Spleen (tissue), 11 donors: ENCODE measurements at regions not wholly inside any gene's neighbourhood (a gene's known extent, or its start where the extent isn't known, plus 50 kb on each side); places are given as distances from the start of the nearest gene placed in this dataset.

Experiments
- DNase-seq: peaks from one replicate; pipeline ENCODE4 v3.0.0-alpha.2; 2020
- H3K27ac ChIP-seq, 8 donors: fragments of 200-600 bp; sonication (generic) in 7 of 8; 1 replicate in 4 of 8; 2 replicates in 4 of 8; pipeline versions ENCODE4 v1.5.0 to v1.8.0; 2016 to 2021; ENCODE audit warnings: inconsistent platforms in 4 of 8, mild to moderate bottlenecking in 4 of 8, moderate library complexity in 1 of 8
- H3K27me3 ChIP-seq, 7 donors: fragments of 200-600 bp; sonication (generic) in 6 of 7; replicated peaks in 1 of 7; 1 replicate in 4 of 7; 2 replicates in 3 of 7; pipeline versions ENCODE4 v1.5.0 to v1.8.0; 2016 to 2021; ENCODE audit warnings: inconsistent platforms in 3 of 7, mild to moderate bottlenecking in 1 of 7
- H3K36me3 ChIP-seq, 6 donors: fragments of 200-600 bp; sonication (generic) in 5 of 6; 1 replicate in 4 of 6; 2 replicates in 2 of 6; pipeline versions ENCODE4 v1.5.0 to v1.8.0; 2016 to 2021; ENCODE audit warnings: inconsistent platforms in 2 of 6
- H3K4me1 ChIP-seq, 6 donors: fragments of 200-600 bp; sonication (generic) in 5 of 6; 1 replicate in 3 of 6; 2 replicates in 3 of 6; pipeline versions ENCODE4 v1.5.0 to v1.8.0; 2016 to 2021; ENCODE audit warnings: inconsistent platforms in 3 of 6
- H3K4me3 ChIP-seq, 8 donors: fragments of 200-600 bp; sonication (generic) in 7 of 8; 1 replicate in 4 of 8; 2 replicates in 4 of 8; pipeline versions ENCODE4 v1.5.0 to v1.8.0; 2016 to 2021; ENCODE audit warnings: inconsistent platforms in 4 of 8, mild to moderate bottlenecking in 4 of 8, moderate library complexity in 2 of 8
- H3K9me3 ChIP-seq, 8 donors: fragments of 200-600 bp; sonication (generic) in 7 of 8; 1 replicate in 4 of 8; 2 replicates in 4 of 8; pipeline versions ENCODE4 v1.5.0 to v1.8.0; 2016 to 2021; ENCODE audit warnings: inconsistent platforms in 4 of 8
- POLR2A ChIP-seq, 3 donors: fragments of 450-650 bp; IDR thresholded peaks; one replicate each; pipeline ENCODE4 v1.5.1; 2017; ENCODE audit warnings: antibody characterized with exemption in 3 of 3, mild to moderate bottlenecking in 1 of 3
- POLR2AphosphoS5 ChIP-seq, 3 donors: sonication (generic); formaldehyde crosslinking; IDR thresholded peaks; one replicate each; pipeline ENCODE4 v1.5.1; 2017; ENCODE audit warnings: antibody characterized with exemption in 3 of 3
- WGBS, 5 donors: extraction: QIAGEN DNeasy Blood & Tissue Kit in 3 of 5; methylation state at CpG; one replicate each; pipeline versions ENCODE4 v1.1.5 to v1.1.7; 2013 to 2018; 5-methylcytosine and 5-hydroxymethylcytosine counted together
- intact Hi-C: fragments of 100-400 bp; cut with DNase I; formaldehyde crosslinking; loops from one replicate; pipeline ENCODE4 v1.15.0; 2023; ENCODE audit warnings: low total_unique reads
- TF ChIP-seq, protein P1 (sequence below), 11 experiments: fragments of 200-600 bp in 7 of 11; fragments of 450-650 bp in 4 of 11; sonication (generic) in 4 of 11; IDR thresholded peaks in 8 of 11; conservative IDR thresholded peaks in 3 of 11; 1 replicate in 7 of 11; 2 replicates in 4 of 11; pipeline versions ENCODE4 v1.4.0 to v1.8.0; 2016 to 2021; ENCODE audit warnings: antibody characterized with exemption in 11 of 11, inconsistent platforms in 4 of 11, mild to moderate bottlenecking in 1 of 11
- donor health status: healthy with polysubstance abuse.
- donor health status: DM: no; HTN: no; CAD: no; lungs with moderate emphysema.
- donor health status: DM: no; HTN: no; CAD: no.
- donor health status: Bipolar disorder and iron deficiency.
- donor health status: healthy.
- donor health status: DM: no; HTN: no; CAD: no.
- donor health status: DM: yes; HTN: yes; CAD: no.

DNA sequence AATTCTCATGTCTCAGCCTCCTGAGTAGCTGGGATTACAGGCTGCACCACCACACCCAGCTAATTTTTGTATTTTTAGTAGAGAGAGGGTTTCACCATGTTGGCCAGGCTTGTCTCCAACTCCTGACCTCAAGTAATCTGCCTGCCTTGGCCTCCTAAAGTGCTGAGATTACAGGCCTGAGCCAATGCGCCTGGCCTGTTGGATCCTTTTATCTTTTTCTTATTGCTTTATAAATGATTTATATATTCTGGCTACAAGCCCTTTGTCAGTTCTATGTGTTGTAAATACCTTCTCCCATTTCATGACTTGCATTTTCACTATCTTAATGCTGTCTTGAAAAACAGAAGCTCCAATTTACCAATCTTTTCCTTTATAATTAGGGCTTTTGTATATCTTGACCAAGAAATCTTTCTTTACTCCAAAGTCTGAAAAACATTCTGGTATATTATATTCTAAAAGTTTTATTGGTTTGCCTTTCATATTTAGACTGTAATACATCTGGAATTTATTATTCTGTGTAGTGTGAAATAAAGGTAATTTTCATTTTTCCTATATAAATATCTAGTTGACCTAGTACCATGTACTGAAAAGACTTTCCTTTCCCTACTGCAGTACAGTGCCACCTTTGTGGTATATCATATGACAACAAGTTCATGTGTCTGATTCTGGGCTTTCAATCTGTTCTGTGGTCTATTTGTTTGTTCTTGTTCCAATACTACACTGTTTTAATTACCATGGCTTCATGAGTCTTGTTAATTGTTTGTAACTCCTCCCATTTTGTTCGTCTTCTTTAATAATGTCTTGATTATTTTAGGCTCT is 52.9 kb upstream of the RNU6-1 start:
- DNase-seq = no peak
- TF ChIP-seq POLR2AphosphoS5 (IDR thresholded peaks at IDR 0.05) (no peak), POLR2A (IDR thresholded peaks at IDR 0.05) (no peak)
- TF ChIP-seq, protein P1, sequence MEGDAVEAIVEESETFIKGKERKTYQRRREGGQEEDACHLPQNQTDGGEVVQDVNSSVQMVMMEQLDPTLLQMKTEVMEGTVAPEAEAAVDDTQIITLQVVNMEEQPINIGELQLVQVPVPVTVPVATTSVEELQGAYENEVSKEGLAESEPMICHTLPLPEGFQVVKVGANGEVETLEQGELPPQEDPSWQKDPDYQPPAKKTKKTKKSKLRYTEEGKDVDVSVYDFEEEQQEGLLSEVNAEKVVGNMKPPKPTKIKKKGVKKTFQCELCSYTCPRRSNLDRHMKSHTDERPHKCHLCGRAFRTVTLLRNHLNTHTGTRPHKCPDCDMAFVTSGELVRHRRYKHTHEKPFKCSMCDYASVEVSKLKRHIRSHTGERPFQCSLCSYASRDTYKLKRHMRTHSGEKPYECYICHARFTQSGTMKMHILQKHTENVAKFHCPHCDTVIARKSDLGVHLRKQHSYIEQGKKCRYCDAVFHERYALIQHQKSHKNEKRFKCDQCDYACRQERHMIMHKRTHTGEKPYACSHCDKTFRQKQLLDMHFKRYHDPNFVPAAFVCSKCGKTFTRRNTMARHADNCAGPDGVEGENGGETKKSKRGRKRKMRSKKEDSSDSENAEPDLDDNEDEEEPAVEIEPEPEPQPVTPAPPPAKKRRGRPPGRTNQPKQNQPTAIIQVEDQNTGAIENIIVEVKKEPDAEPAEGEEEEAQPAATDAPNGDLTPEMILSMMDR (IDR thresholded peaks at IDR 0.05 in 8 of 11, conservative IDR thresholded peaks at IDR 0.05 in 3 of 11) = no peak
- no peak overlapping the region for H3K4me3 ChIP-seq
- H3K9me3 ChIP-seq = peaks cover 0 to 24% (median 9%) of the 10 kb centered on the region in 8 donors
- intact Hi-C loops = no loop called here
- no peak overlapping the region for H3K27ac ChIP-seq
- H3K36me3 ChIP-seq = no peaks in the 10 kb centered on the region
- no peaks in the 10 kb centered on the region for H3K27me3 ChIP-seq
- no peaks in the 10 kb centered on the region for H3K4me1 ChIP-seq
- 71 to 79% (median 73%) methylated on average over 2 of the region's 2 CpGs for WGBS, 5 donors

DNA sequence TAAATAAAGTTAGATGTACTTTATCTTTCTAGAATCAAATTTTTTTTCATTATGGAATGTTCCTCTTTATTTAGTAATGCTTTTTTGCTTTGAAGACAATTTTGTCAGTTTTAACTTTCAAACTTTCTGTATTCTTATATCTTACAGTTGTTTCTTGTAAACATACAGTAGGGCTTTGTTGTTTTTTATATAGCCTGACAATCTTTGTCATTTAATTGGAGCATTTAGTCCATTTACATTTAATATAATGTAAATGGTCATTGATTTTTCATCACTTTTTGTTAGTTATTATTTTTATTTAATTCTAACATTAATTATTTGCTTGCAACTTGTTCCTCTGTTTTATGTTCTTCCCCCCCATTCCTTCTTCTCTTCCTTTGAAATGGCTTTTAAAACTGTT is 55.4 kb upstream of the RNU6-1 start:
- Histone ChIP-seq H3K27ac (no peak overlapping the region), H3K9me3 (peaks cover 0 to 22% (median 9%) of the 10 kb centered on the region in 8 donors), H3K4me1 (no peaks in the 10 kb centered on the region), H3K4me3 (no peak overlapping the region), H3K27me3 (no peaks in the 10 kb centered on the region), H3K36me3 (no peaks in the 10 kb centered on the region)
- intact Hi-C loops = no loop called here
- no peak for DNase-seq
- TF ChIP-seq, protein P1 (IDR thresholded peaks at IDR 0.05 in 8 of 11, conservative IDR thresholded peaks at IDR 0.05 in 3 of 11) = no peak
- TF ChIP-seq POLR2AphosphoS5 (IDR thresholded peaks at IDR 0.05) = no peak
- TF ChIP-seq POLR2A (IDR thresholded peaks at IDR 0.05) = no peak

DNA sequence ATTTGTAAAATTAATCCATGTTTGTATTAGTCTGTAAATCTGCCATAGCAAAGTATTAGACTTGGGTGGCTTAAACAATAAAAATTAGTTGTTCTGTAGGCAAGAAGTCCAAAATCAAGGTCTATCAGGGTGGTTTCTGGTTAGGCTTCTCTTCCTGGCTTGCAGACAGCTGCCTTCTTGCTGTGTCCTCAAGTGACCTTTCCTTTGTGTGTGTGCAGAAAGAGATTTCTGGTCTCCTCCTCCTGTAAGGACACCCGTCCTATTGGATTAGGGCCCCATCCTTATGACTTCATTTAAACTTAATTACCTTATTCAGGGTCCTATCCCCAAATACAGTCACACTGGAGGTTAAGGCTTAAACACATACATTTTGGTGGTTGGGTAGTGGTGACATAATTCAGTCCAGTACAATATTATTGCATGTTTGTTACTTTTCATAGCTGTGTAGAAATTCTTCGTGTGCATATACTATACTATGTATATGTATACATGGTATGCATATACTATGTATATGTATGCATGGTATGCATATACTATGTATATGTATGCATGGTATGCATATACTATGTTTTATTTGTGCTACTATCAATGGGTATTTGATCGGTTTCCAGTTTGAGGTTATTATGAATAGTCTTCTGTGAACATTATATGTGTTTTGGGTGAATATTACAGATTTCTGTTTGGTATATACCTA is 57.9 kb upstream of the RNU6-1 start:
- Histone ChIP-seq H3K36me3 (no peaks in the 10 kb centered on the region), H3K4me3 (no peak overlapping the region), H3K9me3 (peaks cover 0 to 16% (median 5%) of the 10 kb centered on the region in 8 donors), H3K4me1 (no peaks in the 10 kb centered on the region), H3K27me3 (no peaks in the 10 kb centered on the region), H3K27ac (no peak overlapping the region)
- DNase-seq = no peak
- TF ChIP-seq, protein P1 (IDR thresholded peaks at IDR 0.05 in 8 of 11, conservative IDR thresholded peaks at IDR 0.05 in 3 of 11) = no peak
- no peak for TF ChIP-seq POLR2AphosphoS5 (IDR thresholded peaks at IDR 0.05)
- TF ChIP-seq POLR2A (IDR thresholded peaks at IDR 0.05) = no peak
- intact Hi-C loops = no loop called here
- 76 to 88% (median 84%) methylated on average over 3 of the region's 3 CpGs for WGBS, 5 donors

DNA sequence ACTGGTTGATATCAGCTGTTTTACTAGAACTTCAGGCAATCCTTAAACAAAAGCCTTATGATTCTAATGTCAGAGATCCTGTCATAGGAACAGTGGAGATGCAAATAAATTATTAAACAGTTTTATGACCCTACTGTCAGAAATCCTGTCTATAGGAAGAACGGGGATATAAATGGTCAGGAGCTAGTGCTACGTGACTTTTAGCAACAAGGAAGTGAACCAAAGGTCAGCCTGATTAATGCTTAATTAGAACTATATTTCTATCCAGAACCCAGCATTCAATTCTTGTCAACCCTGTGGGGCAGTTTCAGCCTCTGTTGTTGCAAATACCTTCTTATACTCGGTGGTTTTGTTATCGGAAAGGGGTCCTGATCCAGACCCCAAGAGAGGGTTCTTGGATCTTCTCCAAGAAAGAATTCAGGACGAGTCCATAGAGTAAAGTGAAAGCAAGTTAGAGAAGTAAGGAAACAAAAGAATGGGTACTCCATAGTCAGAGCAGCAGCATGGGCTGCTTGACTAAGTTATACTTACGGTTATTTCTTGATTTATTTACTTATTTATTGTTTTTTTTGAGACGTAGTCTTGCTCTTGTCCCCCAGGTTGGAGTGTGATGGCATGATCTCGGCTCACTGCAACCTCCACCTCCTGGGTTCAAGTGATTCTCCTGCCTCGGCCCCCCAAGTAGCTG is 59.9 kb upstream of the RNU6-1 start:
- 76 to 82% (median 79%) methylated on average over 9 of the region's 9 CpGs for WGBS, 5 donors
- Histone ChIP-seq H3K9me3 (peaks cover 0 to 12% (median 5%) of the 10 kb centered on the region in 8 donors), H3K4me1 (no peaks in the 10 kb centered on the region), H3K27me3 (no peaks in the 10 kb centered on the region), H3K36me3 (no peaks in the 10 kb centered on the region), H3K27ac (no peak overlapping the region), H3K4me3 (no peak overlapping the region)
- DNase-seq = no peak
- TF ChIP-seq POLR2A (IDR thresholded peaks at IDR 0.05) = no peak
- TF ChIP-seq, protein P1 (IDR thresholded peaks at IDR 0.05 in 8 of 11, conservative IDR thresholded peaks at IDR 0.05 in 3 of 11) = no peak
- no peak for TF ChIP-seq POLR2AphosphoS5 (IDR thresholded peaks at IDR 0.05)
- intact Hi-C loops = no loop called here
